Activated CD4-positive, CD25-positive, alpha-beta regulatory T cell (primary cell): ENCODE measurements at regions not wholly inside any gene's neighbourhood (a gene's known extent, or its start where the extent isn't known, plus 50 kb on each side); places are given as distances from the start of the nearest gene placed in this dataset.
"Not testable (repeated sequence)": the region's sequence is repeated elsewhere in the genome, so short reads cannot be mapped to it uniquely, and the experiment has no call there.

Experiments used
- DNase-seq, 4 experiments: peaks; one replicate each; lab custom pipeline; 2025; lab: John Stamatoyannopoulos, UW

GRCh38 chrY:19053806-19054205 lies 280.3 kb upstream of the HSFY2 start:
- no peak for DNase-seq

GRCh38 chrY:19051021-19051420 lies 277.5 kb upstream of the HSFY2 start:
- no peak for DNase-seq

- no peak for DNase-seq
These were observed 269.5 kb upstream of the HSFY2 start for GRCh38 chrY:19042984-19043442.

GRCh38 chrY:19042306-19042958 lies 268.9 kb upstream of the HSFY2 start:
- DNase-seq = no peak

GRCh38 chrY:19026631-19027030 lies 253.1 kb upstream of the HSFY2 start:
- no peak for DNase-seq

GRCh38 chrY:19023934-19024333 lies 250.4 kb upstream of the HSFY2 start:
- DNase-seq = no peak

- DNase-seq = no peak
These were observed 246.7 kb upstream of the HSFY2 start for GRCh38 chrY:19020193-19020592.

GRCh38 chrY:19016990-19017389 lies 243.5 kb upstream of the HSFY2 start:
- DNase-seq = no peak

- no peak for DNase-seq
These were observed 242.3 kb upstream of the HSFY2 start for GRCh38 chrY:19015854-19016253.

GRCh38 chrY:19015213-19015612 lies 241.7 kb upstream of the HSFY2 start:
- DNase-seq = no peak

- DNase-seq = no peak
These were observed 239.4 kb upstream of the HSFY2 start for GRCh38 chrY:19012985-19013384.

GRCh38 chrY:19011605-19012090 lies 238.1 kb upstream of the HSFY2 start:
- no peak for DNase-seq

GRCh38 chrY:19006234-19006633 lies 232.7 kb upstream of the HSFY2 start:
- DNase-seq = no peak

- DNase-seq = no peak
These were observed 232.0 kb upstream of the HSFY2 start for GRCh38 chrY:19005579-19005978.

- no peak for DNase-seq
These were observed 224.2 kb upstream of the HSFY2 start for GRCh38 chrY:18997635-18998240.

- no peak for DNase-seq
These were observed 219.9 kb upstream of the HSFY2 start for GRCh38 chrY:18993480-18993879.

- DNase-seq = not testable (repeated sequence)
These were observed 219.1 kb upstream of the HSFY2 start for GRCh38 chrY:18992684-18993083.

- DNase-seq = no peak
These were observed 215.8 kb upstream of the HSFY2 start for GRCh38 chrY:18989356-18989755.

GRCh38 chrY:18966001-18966400 lies 192.5 kb upstream of the HSFY2 start:
- no peak for DNase-seq

GRCh38 chrY:18958846-18959245 lies 185.3 kb upstream of the HSFY2 start:
- no peak for DNase-seq

GRCh38 chrY:18951657-18952435 lies 178.3 kb upstream of the HSFY2 start:
- no peak for DNase-seq

GRCh38 chrY:18951019-18951418 lies 177.5 kb upstream of the HSFY2 start:
- no peak for DNase-seq

GRCh38 chrY:18936831-18937230 lies 163.3 kb upstream of the HSFY2 start:
- no peak for DNase-seq
